ENCODE measurements at regions not wholly inside any gene's neighbourhood (a gene's known extent, or its start where the extent isn't known, plus 50 kb on each side); places are given as distances from the start of the nearest gene placed in this dataset.

DNA sequence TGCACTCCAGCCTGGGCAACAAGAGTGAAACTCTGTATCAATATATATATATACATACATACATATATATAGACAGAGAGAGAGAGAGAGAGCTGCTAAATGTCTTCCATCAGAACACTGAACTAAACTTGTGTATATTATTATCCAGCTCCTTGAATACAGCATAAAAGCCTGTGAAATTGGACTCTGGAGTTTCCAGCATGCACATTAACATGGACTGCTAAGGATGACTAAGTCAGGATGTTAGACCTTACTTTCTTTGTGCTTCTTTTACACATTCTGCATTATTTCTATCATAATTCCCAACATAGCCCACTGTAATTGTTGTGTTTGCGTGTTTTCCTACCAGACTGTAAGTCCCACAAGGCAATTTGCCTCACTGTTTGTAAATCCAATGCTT is 259.1 kb downstream of the TGFB2 start:
- POLR2A ChIA-PET: no interaction called here
- no peak overlapping the region for H3K4me3 Mint-ChIP-seq
- H3K4me1 Mint-ChIP-seq: no peaks in the 10 kb centered on the region
- CTCF ChIA-PET: no interaction called here
- peaks cover 4% of the 10 kb centered on the region for H3K9me3 Mint-ChIP-seq
- H3K27ac Mint-ChIP-seq: no peak overlapping the region
- no peaks in the 10 kb centered on the region for H3K27me3 Mint-ChIP-seq
- no peak for DNase-seq
- H3K36me3 Mint-ChIP-seq (ENCODE audit: low read depth): no peaks in the 10 kb centered on the region

DNA sequence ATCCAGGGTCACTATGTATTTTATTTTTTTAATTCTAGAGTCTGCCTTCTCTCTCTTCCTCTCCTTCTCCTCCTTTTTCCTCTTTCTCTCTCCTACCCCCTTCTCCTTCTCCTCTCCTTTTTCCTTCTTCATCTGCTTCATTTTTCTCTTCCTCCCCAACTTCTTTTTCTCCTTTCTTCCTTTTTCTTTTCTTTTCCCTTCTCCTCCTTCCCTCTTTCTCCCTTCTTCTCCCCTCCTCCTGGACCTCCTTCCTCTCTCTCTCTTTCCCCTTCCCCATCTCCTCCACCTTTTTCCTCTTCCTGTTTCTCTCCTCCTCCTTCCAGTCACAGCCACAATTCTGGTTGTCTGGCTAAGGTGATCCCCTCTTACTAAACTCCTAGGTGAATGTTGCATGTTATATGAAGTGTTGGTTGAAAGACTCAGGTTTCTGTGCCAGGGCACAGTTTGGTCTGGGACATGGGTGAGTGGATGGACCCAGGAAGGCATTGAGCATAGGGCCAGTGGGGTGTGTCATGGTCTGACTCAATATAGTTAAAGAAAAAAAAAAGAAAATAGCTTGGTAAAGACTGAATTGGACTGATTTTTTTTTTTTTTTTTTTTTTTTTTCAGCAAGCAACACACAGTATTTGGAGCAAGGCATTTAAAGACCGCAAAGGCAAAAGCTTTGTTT is 266.9 kb downstream of the TGFB2 start:
- Mint-ChIP-seq H3K27me3 (no peaks in the 10 kb centered on the region), H3K9me3 (peaks cover 6% of the 10 kb centered on the region), H3K27ac (no peak overlapping the region), H3K4me3 (no peak overlapping the region), H3K4me1 (no peaks in the 10 kb centered on the region), H3K36me3 (ENCODE audit: low read depth) (no peaks in the 10 kb centered on the region)
- POLR2A ChIA-PET: no interaction called here
- CTCF ChIA-PET: interaction anchor here (0.7 kb wide), 1 partner anchor 8 kb away, joined by 3 read pairs; no protein-coding TSS in a partner anchor
- DNase-seq: no peak

DNA sequence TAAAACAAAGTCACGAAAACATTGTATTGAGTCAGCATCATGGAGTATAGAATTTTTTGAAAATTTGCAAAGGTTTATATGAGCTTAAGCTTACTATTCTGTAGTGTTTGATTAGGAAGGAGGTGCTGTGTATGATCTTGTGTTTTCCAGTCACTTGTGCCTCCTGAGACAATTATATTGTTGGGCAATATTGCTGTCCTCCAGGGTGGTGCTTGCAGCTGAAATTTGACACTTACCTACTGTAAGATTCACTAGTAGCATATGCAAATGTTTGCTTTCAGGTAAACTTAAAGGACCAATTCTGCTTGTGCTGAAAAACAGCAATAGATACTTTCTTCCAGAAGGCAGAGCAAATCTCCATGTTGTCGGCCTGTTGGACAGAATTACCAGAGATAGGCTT is 268.0 kb downstream of the TGFB2 start:
- no peaks in the 10 kb centered on the region for H3K36me3 Mint-ChIP-seq (ENCODE audit: low read depth)
- no peak overlapping the region for H3K4me3 Mint-ChIP-seq
- H3K9me3 Mint-ChIP-seq: peaks cover 6% of the 10 kb centered on the region
- ChIA-PET POLR2A (no interaction called here), CTCF (no interaction called here)
- no peaks in the 10 kb centered on the region for H3K27me3 Mint-ChIP-seq
- H3K4me1 Mint-ChIP-seq: no peaks in the 10 kb centered on the region
- H3K27ac Mint-ChIP-seq: no peak overlapping the region
- DNase-seq: no peak

DNA sequence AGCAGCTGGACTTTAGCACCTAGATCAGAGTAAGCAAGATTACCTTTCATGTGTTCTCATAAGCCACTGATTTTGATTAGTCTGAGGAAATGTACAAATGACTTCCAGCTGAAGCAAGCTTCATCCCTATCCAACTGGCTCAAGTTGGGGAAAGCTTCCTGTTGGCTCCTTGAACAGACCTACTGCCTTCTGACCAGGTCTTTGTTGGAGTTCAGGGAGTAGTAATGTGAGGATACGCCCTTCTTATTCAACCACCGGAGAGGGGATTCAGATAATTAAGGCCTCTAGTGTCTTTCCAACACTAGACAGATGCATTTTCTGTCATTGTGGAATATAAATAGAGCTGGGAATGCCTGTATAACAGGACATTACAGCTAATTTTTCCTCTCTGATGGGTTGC is 268.9 kb downstream of the TGFB2 start:
- CTCF ChIA-PET: no interaction called here
- H3K4me1 Mint-ChIP-seq: no peaks in the 10 kb centered on the region
- H3K36me3 Mint-ChIP-seq (ENCODE audit: low read depth): no peaks in the 10 kb centered on the region
- H3K9me3 Mint-ChIP-seq: peaks cover 2% of the 10 kb centered on the region
- no peaks in the 10 kb centered on the region for H3K27me3 Mint-ChIP-seq
- POLR2A ChIA-PET: no interaction called here
- H3K4me3 Mint-ChIP-seq: no peak overlapping the region
- H3K27ac Mint-ChIP-seq: no peak overlapping the region
- no peak for DNase-seq

DNA sequence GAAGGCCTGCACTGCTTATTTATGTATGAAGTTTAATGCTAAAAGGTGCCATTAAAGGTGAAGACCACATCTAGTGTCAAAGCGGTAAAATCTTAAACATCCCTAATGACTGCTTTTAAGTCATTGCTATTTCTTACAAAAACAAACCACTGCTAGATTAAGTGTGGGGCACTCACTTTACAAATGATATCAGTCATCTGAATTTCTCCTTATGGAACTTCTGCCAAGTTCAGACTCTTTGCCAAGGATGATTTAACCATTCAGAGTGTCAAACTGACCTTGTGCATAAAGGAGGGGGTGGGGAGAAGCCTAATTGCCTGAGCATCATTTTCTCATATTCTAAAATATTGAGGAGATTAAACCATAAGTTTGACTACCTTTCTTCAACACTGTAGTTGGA is 271.5 kb downstream of the TGFB2 start:
- Mint-ChIP-seq H3K36me3 (ENCODE audit: low read depth) (no peaks in the 10 kb centered on the region), H3K4me3 (no peak overlapping the region), H3K9me3 (no peaks in the 10 kb centered on the region), H3K27me3 (no peaks in the 10 kb centered on the region), H3K4me1 (no peaks in the 10 kb centered on the region), H3K27ac (no peak overlapping the region)
- ChIA-PET POLR2A (no interaction called here), CTCF (no interaction called here)
- no peak for DNase-seq

DNA sequence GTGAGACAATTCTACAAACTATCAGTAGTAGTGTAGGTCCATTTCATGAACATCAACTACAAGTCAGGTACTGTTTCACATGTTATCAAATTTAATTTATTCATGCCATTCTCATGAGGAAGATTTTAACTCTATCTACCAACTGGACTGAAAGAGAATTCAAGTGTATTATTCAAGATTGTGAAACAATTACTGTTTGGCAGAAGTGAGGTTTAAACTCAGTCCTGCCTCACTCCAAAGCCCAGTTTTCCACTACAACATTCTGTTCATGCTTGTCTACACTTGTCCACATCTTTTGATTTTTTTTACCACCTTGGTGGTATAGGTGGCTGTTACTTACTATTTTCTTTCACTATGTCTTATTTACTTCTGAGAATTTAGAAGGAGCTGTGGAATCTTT is 272.9 kb downstream of the TGFB2 start:
- Mint-ChIP-seq H3K4me3 (no peak overlapping the region), H3K9me3 (no peaks in the 10 kb centered on the region), H3K36me3 (ENCODE audit: low read depth) (no peaks in the 10 kb centered on the region), H3K27me3 (no peaks in the 10 kb centered on the region), H3K4me1 (no peaks in the 10 kb centered on the region), H3K27ac (no peak overlapping the region)
- CTCF ChIA-PET: no interaction called here
- no peak for DNase-seq
- POLR2A ChIA-PET: no interaction called here

DNA sequence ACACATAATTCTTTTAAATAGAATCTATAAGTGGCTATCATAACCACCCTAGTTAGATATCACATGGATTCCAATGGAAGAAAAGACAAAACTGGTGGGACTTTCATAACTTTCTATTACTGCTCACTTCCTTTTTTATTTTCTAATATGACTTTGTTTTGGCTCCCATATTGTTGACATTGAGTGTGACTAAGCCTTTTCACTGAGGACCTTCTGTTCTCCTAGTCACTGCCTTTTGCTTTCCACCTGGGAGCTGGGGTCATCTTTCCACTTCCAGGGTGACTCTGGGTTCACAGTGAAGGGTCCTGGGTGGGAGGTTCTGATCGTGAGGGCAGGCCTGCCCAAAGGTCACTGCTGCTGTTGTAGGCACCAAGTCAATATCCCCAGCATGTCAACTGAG is 275.8 kb downstream of the TGFB2 start:
- no peak overlapping the region for H3K4me3 Mint-ChIP-seq
- CTCF ChIA-PET: no interaction called here
- no peak for DNase-seq
- no peaks in the 10 kb centered on the region for H3K9me3 Mint-ChIP-seq
- H3K36me3 Mint-ChIP-seq (ENCODE audit: low read depth): no peaks in the 10 kb centered on the region
- H3K27me3 Mint-ChIP-seq: no peaks in the 10 kb centered on the region
- no peak overlapping the region for H3K27ac Mint-ChIP-seq
- no peaks in the 10 kb centered on the region for H3K4me1 Mint-ChIP-seq
- POLR2A ChIA-PET: no interaction called here

DNA sequence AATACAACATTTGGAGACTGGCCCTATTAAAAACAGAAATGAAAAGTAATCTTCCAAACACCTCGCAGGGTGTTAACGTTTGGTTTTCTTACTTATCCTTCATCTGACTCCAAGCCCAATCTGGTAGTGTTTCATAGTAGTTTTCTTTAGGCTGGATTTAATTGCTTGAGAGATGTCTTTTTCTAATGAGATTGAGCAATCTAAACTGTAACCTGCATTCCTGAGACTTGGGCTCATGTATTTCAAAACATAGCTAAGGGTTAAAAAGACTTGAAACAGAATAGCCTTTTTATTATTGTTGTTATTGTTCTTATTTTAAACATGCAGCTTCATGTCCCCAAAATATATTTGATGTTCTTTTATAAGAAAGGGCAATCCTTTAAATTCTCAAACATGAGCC is 278.9 kb downstream of the TGFB2 start:
- Mint-ChIP-seq H3K4me1 (no peaks in the 10 kb centered on the region), H3K27me3 (no peaks in the 10 kb centered on the region), H3K9me3 (peaks cover 3% of the 10 kb centered on the region), H3K36me3 (ENCODE audit: low read depth) (no peaks in the 10 kb centered on the region), H3K27ac (no peak overlapping the region), H3K4me3 (no peak overlapping the region)
- DNase-seq: no peak
- ChIA-PET CTCF (no interaction called here), POLR2A (no interaction called here)

DNA sequence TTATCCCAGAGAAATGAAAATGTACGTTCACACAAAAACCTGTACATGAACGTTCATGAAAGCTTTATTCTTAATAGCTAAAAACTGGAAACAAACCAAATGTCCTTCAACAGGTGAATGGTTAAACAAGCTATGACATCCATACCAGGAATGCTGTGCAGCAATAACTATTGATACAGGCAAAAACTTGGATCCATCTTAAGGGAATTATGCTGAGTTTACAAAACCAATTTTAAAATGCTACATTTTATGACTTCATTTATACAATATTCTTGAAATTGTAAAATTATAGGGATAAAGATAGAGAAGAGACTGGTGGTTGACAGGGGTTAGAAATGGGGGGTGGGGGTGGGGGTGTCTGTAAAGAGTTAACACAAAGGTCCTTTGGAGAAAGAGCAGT is 280.3 kb downstream of the TGFB2 start:
- no peak overlapping the region for H3K27ac Mint-ChIP-seq

DNA sequence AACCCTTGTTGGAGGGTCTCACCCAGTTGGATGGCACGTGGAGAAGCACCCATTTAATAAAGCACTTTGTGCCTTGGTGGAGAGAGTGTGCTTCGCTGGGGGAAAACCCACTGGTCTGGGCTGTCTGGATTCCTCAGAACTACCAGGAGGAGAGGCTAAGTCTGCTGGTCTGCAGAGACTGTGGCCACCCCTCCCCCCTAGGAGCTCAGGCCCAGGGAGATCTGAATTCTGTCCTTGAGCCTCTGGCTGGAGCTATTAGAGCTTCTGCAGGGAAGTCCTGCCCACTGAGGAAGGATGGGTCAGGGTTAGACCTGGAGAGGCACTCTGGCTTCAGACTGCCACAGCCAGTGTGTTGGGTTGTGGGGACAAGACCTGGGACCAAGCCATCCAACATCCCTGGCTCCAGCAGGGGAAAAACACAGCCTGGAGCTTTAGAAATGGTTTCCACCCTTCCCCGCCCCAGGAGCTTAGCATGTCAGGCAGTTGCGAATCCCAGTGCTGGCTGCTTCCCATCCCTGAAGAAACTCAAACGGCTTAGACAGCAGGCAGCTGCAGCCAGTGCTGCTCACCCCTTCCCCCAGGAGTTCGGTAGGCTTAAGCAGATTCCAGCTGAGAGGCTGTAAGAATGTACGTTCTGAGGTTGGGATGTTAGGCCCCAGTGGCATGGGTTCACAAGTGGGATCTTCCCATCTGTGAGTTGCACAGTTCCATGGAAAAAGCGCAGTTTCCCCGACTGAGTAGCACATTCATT is 288.3 kb downstream of the TGFB2 start:
- Mint-ChIP-seq H3K9me3 (peaks cover 9% of the 10 kb centered on the region), H3K27ac (no peak overlapping the region), H3K4me1 (no peaks in the 10 kb centered on the region), H3K36me3 (ENCODE audit: low read depth) (no peaks in the 10 kb centered on the region), H3K4me3 (no peak overlapping the region), H3K27me3 (no peaks in the 10 kb centered on the region)
- CTCF ChIA-PET: interaction anchor here (0.6 kb wide), 1 partner anchor 315 kb away, joined by 4 read pairs; no protein-coding TSS in a partner anchor
- POLR2A ChIA-PET: no interaction called here
- DNase-seq: no peak

More for the DNA sequence above, 280.3 kb downstream of the TGFB2 start:
- Mint-ChIP-seq H3K9me3 (peaks cover 3% of the 10 kb centered on the region), H3K36me3 (ENCODE audit: low read depth) (no peaks in the 10 kb centered on the region), H3K27me3 (no peaks in the 10 kb centered on the region), H3K4me1 (no peaks in the 10 kb centered on the region), H3K4me3 (no peak overlapping the region)
- POLR2A ChIA-PET: no interaction called here
- CTCF ChIA-PET: no interaction called here
- no peak for DNase-seq

DNA sequence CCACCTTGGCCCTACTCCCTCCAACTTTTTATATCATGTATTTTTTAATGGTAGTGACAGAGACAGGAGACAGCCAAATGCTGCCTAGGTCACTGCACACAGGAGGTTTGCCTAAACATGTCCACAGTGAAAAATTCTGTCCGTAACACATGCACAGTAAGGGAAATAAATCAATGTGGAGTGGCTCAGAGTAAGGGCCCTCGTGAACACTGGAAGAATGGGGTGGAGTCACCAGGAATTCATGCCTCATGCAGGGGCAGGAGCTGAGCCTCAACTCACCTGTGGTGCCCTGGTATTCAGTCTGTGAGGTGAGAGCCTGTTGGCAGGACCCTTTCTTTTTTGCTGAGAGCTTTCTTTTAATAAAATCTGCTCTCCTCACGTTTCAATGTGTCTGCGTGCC is 289.1 kb downstream of the TGFB2 start:
- Mint-ChIP-seq H3K9me3 (peaks cover 9% of the 10 kb centered on the region), H3K4me1 (no peaks in the 10 kb centered on the region), H3K4me3 (no peak overlapping the region), H3K27ac (no peak overlapping the region), H3K36me3 (ENCODE audit: low read depth) (no peaks in the 10 kb centered on the region), H3K27me3 (no peaks in the 10 kb centered on the region)
- DNase-seq: no peak
- POLR2A ChIA-PET: no interaction called here
- CTCF ChIA-PET: no interaction called here

DNA sequence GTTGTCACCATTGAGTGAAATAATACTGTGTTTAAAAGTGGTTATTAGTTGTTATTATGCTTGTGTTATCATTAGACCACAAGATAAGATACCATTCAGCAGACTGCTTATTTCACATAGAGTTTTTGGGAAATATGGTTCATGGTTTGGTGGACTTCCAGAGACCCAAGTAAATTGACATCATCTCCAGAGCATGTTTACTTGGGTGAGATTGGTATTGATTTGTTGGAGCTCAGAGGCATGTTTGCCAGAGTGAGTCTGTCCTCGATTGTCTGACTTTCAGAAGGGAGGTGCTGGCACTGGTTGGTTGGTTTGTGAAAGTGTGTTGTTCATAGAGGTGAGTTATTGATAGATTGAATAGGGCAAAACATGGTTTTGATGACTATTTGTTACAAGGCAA is 291.4 kb downstream of the TGFB2 start:
- Mint-ChIP-seq H3K9me3 (peaks cover 6% of the 10 kb centered on the region), H3K36me3 (ENCODE audit: low read depth) (no peaks in the 10 kb centered on the region), H3K27ac (no peak overlapping the region), H3K4me1 (no peaks in the 10 kb centered on the region), H3K4me3 (no peak overlapping the region), H3K27me3 (no peaks in the 10 kb centered on the region)
- ChIA-PET CTCF (no interaction called here), POLR2A (no interaction called here)
- no peak for DNase-seq

DNA sequence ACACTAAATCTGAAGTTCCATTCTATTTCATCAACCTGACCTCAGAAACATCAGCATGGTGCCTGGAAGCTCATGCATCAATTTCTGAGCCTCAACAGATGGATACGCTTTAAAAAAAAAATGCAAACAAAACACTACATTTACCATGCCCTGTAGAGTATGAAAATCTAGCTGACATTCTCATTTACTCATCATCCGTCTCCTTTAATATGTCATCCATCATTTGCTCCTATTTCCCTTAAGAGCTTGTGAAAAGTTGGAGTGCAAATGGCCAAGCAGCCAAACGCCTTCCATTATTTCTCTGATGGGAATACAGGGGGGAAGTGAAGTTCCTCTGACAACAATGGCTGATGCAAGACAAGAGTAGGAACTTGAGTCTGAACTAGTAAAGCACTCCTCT is 295.0 kb downstream of the TGFB2 start:
- ChIA-PET CTCF (no interaction called here), POLR2A (no interaction called here)
- no peaks in the 10 kb centered on the region for H3K36me3 Mint-ChIP-seq (ENCODE audit: low read depth)
- H3K9me3 Mint-ChIP-seq: no peaks in the 10 kb centered on the region
- H3K4me1 Mint-ChIP-seq: no peaks in the 10 kb centered on the region
- DNase-seq: no peak
- no peaks in the 10 kb centered on the region for H3K27me3 Mint-ChIP-seq
- no peak overlapping the region for H3K4me3 Mint-ChIP-seq
- no peak overlapping the region for H3K27ac Mint-ChIP-seq
